ENCODE measurements at regions not wholly inside any gene's neighbourhood (a gene's known extent, or its start where the extent isn't known, plus 50 kb on each side); places are given as distances from the start of the nearest gene placed in this dataset.

- H3K27me3 ChIP-seq: peaks cover 4% of the 10 kb centered on the region
- H3K27ac ChIP-seq: no peak overlapping the region
- H3K4me1 ChIP-seq (replicated peaks in 1 of 2): no peaks in the 10 kb centered on the region
- H3K4me3 ChIP-seq: no peak overlapping the region
- intact Hi-C loops (cut with DNase I): no loop called here
- DNase-seq: no peak
- TF ChIP-seq POLR2A (IDR thresholded peaks at IDR 0.05) (no peak), CTCF (IDR thresholded peaks at IDR 0.05) (no peak)
- H3K9me3 ChIP-seq (replicated peaks in 1 of 3): no peaks in the 10 kb centered on the region
- no peaks in the 10 kb centered on the region for H3K36me3 ChIP-seq (replicated peaks in 1 of 2)
Measured at GRCh38 chrX:107398115-107398514, 51.3 kb upstream of the FRMPD3 start.

Data from adrenal gland (tissue), 7 donors.